Liver (tissue), 8 donors: ENCODE measurements at regions not wholly inside any gene's neighbourhood (a gene's known extent, or its start where the extent isn't known, plus 50 kb on each side); places are given as distances from the start of the nearest gene placed in this dataset.

Source experiments
- DNase-seq: peaks from one replicate; pipeline ENCODE4 v3.0.0-alpha.2; 2017; ENCODE audit warnings: low spot score
- H3K27ac ChIP-seq, 2 donors: one replicate each; pipeline ENCODE4 v1.7.0; 2013; ENCODE audit warnings: inconsistent platforms in 2 of 2, low read length in 2 of 2, control low read depth in 1 of 2, low read depth in 1 of 2, mild to moderate bottlenecking in 1 of 2
- H3K27me3 ChIP-seq, 4 donors: one replicate each; pipeline versions ENCODE4 v1.6.1 to v1.7.0; 2013; ENCODE audit warnings: low read length in 3 of 4, inconsistent platforms in 1 of 4, mild to moderate bottlenecking in 1 of 4, moderate library complexity in 1 of 4; ENCODE audit not compliant: control insufficient read depth in 4 of 4, insufficient read depth in 4 of 4
- H3K36me3 ChIP-seq, 4 donors: one replicate each; pipeline versions ENCODE4 v1.6.1 to v1.7.0; 2013; ENCODE audit warnings: low read length in 3 of 4, mild to moderate bottlenecking in 3 of 4, low read depth in 1 of 4, moderate library complexity in 1 of 4; ENCODE audit not compliant: control insufficient read depth in 4 of 4, insufficient read depth in 3 of 4
- H3K4me1 ChIP-seq, 4 donors: one replicate each; pipeline versions ENCODE4 v1.6.1 to v1.7.0; 2013; ENCODE audit warnings: low read length in 3 of 4, mild to moderate bottlenecking in 3 of 4, moderate library complexity in 1 of 4; ENCODE audit not compliant: control insufficient read depth in 4 of 4, insufficient read depth in 4 of 4
- H3K4me3 ChIP-seq, 3 donors: one replicate each; pipeline versions ENCODE4 v1.6.1 to v1.7.0; 2013; ENCODE audit warnings: low read length in 3 of 3, control low read depth in 1 of 3, low read depth in 1 of 3, mild to moderate bottlenecking in 1 of 3
- H3K9ac ChIP-seq, 2 donors: one replicate each; pipeline ENCODE4 v1.7.0; 2013; ENCODE audit warnings: low read length in 2 of 2, mild to moderate bottlenecking in 2 of 2, moderate library complexity in 2 of 2, control low read depth in 1 of 2, low read depth in 1 of 2
- H3K9me3 ChIP-seq, 4 donors: one replicate each; pipeline versions ENCODE4 v1.6.1 to v1.7.0; 2013; ENCODE audit warnings: low read length in 3 of 4; ENCODE audit not compliant: control insufficient read depth in 4 of 4
- ATF3 ChIP-seq: IDR thresholded peaks from 2 replicates; pipeline ENCODE4 v1.6.1; 2016; ENCODE audit warnings: antibody characterized with exemption
- CTCF ChIP-seq: fragments of 150-350 bp; IDR thresholded peaks from 2 replicates; pipeline ENCODE4 v1.5.1; 2017; ENCODE audit warnings: improper control_type of control experiment, low read depth, low read length; ENCODE audit not compliant: missing input control
- FOXA2 ChIP-seq: IDR thresholded peaks from 2 replicates; pipeline ENCODE4 v1.6.1; 2016; ENCODE audit warnings: antibody characterized with exemption
- GABPA ChIP-seq, 2 donors: IDR thresholded peaks in 1 of 2; conservative IDR thresholded peaks in 1 of 2; 2 replicates each; pipeline ENCODE4 v1.6.1; 2016; ENCODE audit warnings: antibody characterized with exemption in 2 of 2, mild to moderate bottlenecking in 1 of 2, moderate library complexity in 1 of 2
- HNF4A ChIP-seq, 2 donors: conservative IDR thresholded peaks; 2 replicates each; pipeline ENCODE4 v1.6.1; 2016; ENCODE audit warnings: antibody characterized with exemption in 2 of 2, mild to moderate bottlenecking in 2 of 2
- HNF4G ChIP-seq: IDR thresholded peaks from 2 replicates; pipeline ENCODE4 v1.6.1; 2016; ENCODE audit warnings: antibody characterized with exemption
- JUND ChIP-seq, 2 donors: IDR thresholded peaks; 2 replicates each; pipeline ENCODE4 v1.6.1; 2016; ENCODE audit warnings: antibody characterized with exemption in 2 of 2
- MAX ChIP-seq: IDR thresholded peaks from 2 replicates; pipeline ENCODE4 v1.6.1; 2016; ENCODE audit warnings: antibody characterized with exemption
- NR2F2 ChIP-seq: IDR thresholded peaks from 2 replicates; pipeline ENCODE4 v1.6.1; 2016; ENCODE audit warnings: antibody characterized with exemption
- RAD21 ChIP-seq, 2 donors: IDR thresholded peaks; 2 replicates each; pipeline ENCODE4 v1.6.1; 2016; ENCODE audit warnings: antibody characterized with exemption in 2 of 2, mild to moderate bottlenecking in 2 of 2
- REST ChIP-seq: IDR thresholded peaks from 2 replicates; pipeline ENCODE4 v1.6.1; 2016; ENCODE audit warnings: antibody characterized with exemption, mild to moderate bottlenecking
- RXRA ChIP-seq, 2 donors: IDR thresholded peaks; 2 replicates each; pipeline ENCODE4 v1.6.1; 2017 to 2018; ENCODE audit warnings: antibody characterized with exemption in 2 of 2, mild to moderate bottlenecking in 1 of 2
- SP1 ChIP-seq: IDR thresholded peaks from 2 replicates; pipeline ENCODE4 v1.6.1; 2018; ENCODE audit warnings: antibody characterized with exemption, mild to moderate bottlenecking
- ZBTB33 ChIP-seq: IDR thresholded peaks from 2 replicates; pipeline ENCODE4 v1.6.1; 2016; ENCODE audit warnings: antibody characterized with exemption
- WGBS: extraction: QIAGEN DNeasy Blood & Tissue Kit; methylation state at CpG from one replicate; pipeline ENCODE4 v1.1.7; 2013; 5-methylcytosine and 5-hydroxymethylcytosine counted together
- donor health status: healthy.
- donor health status: healthy.
- donor health status: healthy.
- donor health status: healthy.
- donor health status: healthy.

GRCh38 chr7:54946271-54946670, 72.5 kb upstream of the EGFR start:
- WGBS: 93% methylated on average over 2 of the region's 2 CpGs

GRCh38 chr7:54946764-54947163, 72.1 kb upstream of the EGFR start:
- Histone ChIP-seq H3K4me3 (no peak overlapping the region), H3K9ac (no peak overlapping the region), H3K27ac (no peak overlapping the region), H3K9me3 (no peaks in the 10 kb centered on the region), H3K36me3 (no peaks in the 10 kb centered on the region), H3K4me1 (no peaks in the 10 kb centered on the region), H3K27me3 (no peaks in the 10 kb centered on the region)
- TF ChIP-seq HNF4G (no peak), NR2F2 (no peak), ATF3 (no peak), SP1 (no peak), ZBTB33 (no peak), FOXA2 (no peak), CTCF (no peak), REST (no peak), JUND (IDR thresholded peaks at IDR 0.05) (no peak), MAX (no peak), HNF4A (conservative IDR thresholded peaks at IDR 0.05) (no peak), RXRA (IDR thresholded peaks at IDR 0.05) (no peak)
- no peak for DNase-seq
- WGBS: 47% methylated on average over 3 of the region's 3 CpGs

More at GRCh38 chr7:54946271-54946670, 72.5 kb upstream of the EGFR start:
- H3K27ac ChIP-seq: no peak overlapping the region
- no peak overlapping the region for H3K9ac ChIP-seq
- H3K27me3 ChIP-seq: no peaks in the 10 kb centered on the region
- H3K9me3 ChIP-seq: no peaks in the 10 kb centered on the region
- TF ChIP-seq RAD21 (IDR thresholded peaks at IDR 0.05) (no peak), GABPA (IDR thresholded peaks at IDR 0.05 in 1 of 2, conservative IDR thresholded peaks at IDR 0.05 in 1 of 2) (no peak)
- H3K36me3 ChIP-seq: no peaks in the 10 kb centered on the region
- DNase-seq: no peak
- no peaks in the 10 kb centered on the region for H3K4me1 ChIP-seq
- H3K4me3 ChIP-seq: no peak overlapping the region
